Adrenal gland (tissue), 9 donors: ENCODE measurements at regions not wholly inside any gene's neighbourhood (a gene's known extent, or its start where the extent isn't known, plus 50 kb on each side); places are given as distances from the start of the nearest gene placed in this dataset.

Experiments
- DNase-seq, 7 donors: peaks; one replicate each; pipeline ENCODE4 v3.0.0-alpha.2; 2019 to 2020
- H3K27ac ChIP-seq, 5 donors: fragments of 200-600 bp; sonication (generic) in 4 of 5; 1 replicate in 3 of 5; 2 replicates in 2 of 5; pipeline versions ENCODE4 v1.5.1 to v1.8.0; 2016 to 2020; ENCODE audit warnings: mild to moderate bottlenecking in 1 of 5
- H3K27me3 ChIP-seq: fragments of 200-600 bp; 2 replicates; pipeline ENCODE4 v1.8.0; 2021
- H3K36me3 ChIP-seq, 2 donors: fragments of 200-600 bp; replicated peaks in 1 of 2; 1 replicate in 1 of 2; 2 replicates in 1 of 2; pipeline versions ENCODE4 v1.5.1 to v1.8.0; 2018 to 2022
- H3K4me1 ChIP-seq, 2 donors: fragments of 200-600 bp; replicated peaks in 1 of 2; 1 replicate in 1 of 2; 2 replicates in 1 of 2; pipeline versions ENCODE4 v1.5.1 to v1.8.0; 2018 to 2021
- H3K4me3 ChIP-seq, 4 donors: fragments of 200-600 bp; sonication (generic) in 3 of 4; one replicate each; pipeline ENCODE4 v1.5.1; 2016 to 2018
- H3K9me3 ChIP-seq, 3 donors: fragments of 200-600 bp; sonication (generic) in 1 of 3; replicated peaks in 1 of 3; 1 replicate in 2 of 3; 2 replicates in 1 of 3; pipeline versions ENCODE4 v1.5.1 to v1.8.0; 2016 to 2021
- POLR2A ChIP-seq, 2 donors: fragments of 450-650 bp; IDR thresholded peaks; one replicate each; pipeline ENCODE4 v1.6.1; 2017; ENCODE audit warnings: antibody characterized with exemption in 2 of 2, mild to moderate bottlenecking in 2 of 2, moderate library complexity in 1 of 2
- WGBS, 4 donors: extraction: QIAGEN DNeasy Blood & Tissue Kit in 2 of 4; methylation state at CpG; one replicate each; pipeline versions ENCODE4 v1.1.5 to v1.1.7; 2013 to 2017; 5-methylcytosine and 5-hydroxymethylcytosine counted together
- intact Hi-C, 2 donors: fragments of 100-400 bp; cut with DNase I; formaldehyde crosslinking; loops; one replicate each; pipeline versions ENCODE4 v1.14.1 to v1.15.0; 2022 to 2023
- TF ChIP-seq, protein P1 (sequence below), 6 experiments: fragments of 450-650 bp in 4 of 6; fragments of 200-600 bp in 2 of 6; sonication (generic) in 1 of 6; IDR thresholded peaks; 1 replicate in 5 of 6; 2 replicates in 1 of 6; pipeline versions ENCODE4 v1.5.1 to v1.8.0; 2016 to 2021; ENCODE audit warnings: antibody characterized with exemption in 6 of 6, mild to moderate bottlenecking in 2 of 6, moderate library complexity in 1 of 6
- donor health status: healthy with polysubstance abuse.
- donor health status: Bipolar disorder and iron deficiency.
- donor health status: DM: yes; HTN: yes; CAD: no.
- donor health status: DM: no; HTN: no; CAD: no.
- donor health status: DM: no; HTN: no; CAD: no.

DNA sequence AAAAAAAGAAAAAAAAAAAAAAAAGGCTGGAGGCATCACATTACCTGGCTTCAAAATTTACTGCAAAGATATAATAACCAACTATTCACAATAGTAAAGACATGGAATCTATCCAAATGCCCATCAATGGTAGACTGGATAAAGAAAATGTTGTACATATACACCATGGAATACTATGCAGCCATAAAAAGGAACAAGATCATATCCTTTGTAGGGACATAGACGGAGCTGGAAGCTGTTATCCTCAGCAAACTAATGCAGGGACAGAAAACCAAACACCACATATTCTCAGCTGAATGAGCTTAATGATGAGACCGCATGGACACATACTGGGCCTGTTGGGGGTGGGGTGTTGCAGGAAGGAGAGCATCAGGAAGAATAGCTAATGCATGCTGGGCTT, 330.5 kb downstream of the SRGAP2C start:
- TF ChIP-seq POLR2A (IDR thresholded peaks at IDR 0.05) = no peak
- TF ChIP-seq, protein P1, sequence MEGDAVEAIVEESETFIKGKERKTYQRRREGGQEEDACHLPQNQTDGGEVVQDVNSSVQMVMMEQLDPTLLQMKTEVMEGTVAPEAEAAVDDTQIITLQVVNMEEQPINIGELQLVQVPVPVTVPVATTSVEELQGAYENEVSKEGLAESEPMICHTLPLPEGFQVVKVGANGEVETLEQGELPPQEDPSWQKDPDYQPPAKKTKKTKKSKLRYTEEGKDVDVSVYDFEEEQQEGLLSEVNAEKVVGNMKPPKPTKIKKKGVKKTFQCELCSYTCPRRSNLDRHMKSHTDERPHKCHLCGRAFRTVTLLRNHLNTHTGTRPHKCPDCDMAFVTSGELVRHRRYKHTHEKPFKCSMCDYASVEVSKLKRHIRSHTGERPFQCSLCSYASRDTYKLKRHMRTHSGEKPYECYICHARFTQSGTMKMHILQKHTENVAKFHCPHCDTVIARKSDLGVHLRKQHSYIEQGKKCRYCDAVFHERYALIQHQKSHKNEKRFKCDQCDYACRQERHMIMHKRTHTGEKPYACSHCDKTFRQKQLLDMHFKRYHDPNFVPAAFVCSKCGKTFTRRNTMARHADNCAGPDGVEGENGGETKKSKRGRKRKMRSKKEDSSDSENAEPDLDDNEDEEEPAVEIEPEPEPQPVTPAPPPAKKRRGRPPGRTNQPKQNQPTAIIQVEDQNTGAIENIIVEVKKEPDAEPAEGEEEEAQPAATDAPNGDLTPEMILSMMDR (IDR thresholded peaks at IDR 0.05) = no peak
- 73 to 92% (median 87%) methylated on average over 2 of the region's 2 CpGs for WGBS, 4 donors
- H3K9me3 ChIP-seq = no peaks in the 10 kb centered on the region
- no peak for DNase-seq
- H3K27ac ChIP-seq = no peak overlapping the region
- no peaks in the 10 kb centered on the region for H3K36me3 ChIP-seq
- intact Hi-C loops = no loop called here
- peaks cover 14% of the 10 kb centered on the region for H3K27me3 ChIP-seq
- no peak overlapping the region for H3K4me3 ChIP-seq
- peaks cover 0 to 7% of the 10 kb centered on the region in 2 donors for H3K4me1 ChIP-seq

DNA sequence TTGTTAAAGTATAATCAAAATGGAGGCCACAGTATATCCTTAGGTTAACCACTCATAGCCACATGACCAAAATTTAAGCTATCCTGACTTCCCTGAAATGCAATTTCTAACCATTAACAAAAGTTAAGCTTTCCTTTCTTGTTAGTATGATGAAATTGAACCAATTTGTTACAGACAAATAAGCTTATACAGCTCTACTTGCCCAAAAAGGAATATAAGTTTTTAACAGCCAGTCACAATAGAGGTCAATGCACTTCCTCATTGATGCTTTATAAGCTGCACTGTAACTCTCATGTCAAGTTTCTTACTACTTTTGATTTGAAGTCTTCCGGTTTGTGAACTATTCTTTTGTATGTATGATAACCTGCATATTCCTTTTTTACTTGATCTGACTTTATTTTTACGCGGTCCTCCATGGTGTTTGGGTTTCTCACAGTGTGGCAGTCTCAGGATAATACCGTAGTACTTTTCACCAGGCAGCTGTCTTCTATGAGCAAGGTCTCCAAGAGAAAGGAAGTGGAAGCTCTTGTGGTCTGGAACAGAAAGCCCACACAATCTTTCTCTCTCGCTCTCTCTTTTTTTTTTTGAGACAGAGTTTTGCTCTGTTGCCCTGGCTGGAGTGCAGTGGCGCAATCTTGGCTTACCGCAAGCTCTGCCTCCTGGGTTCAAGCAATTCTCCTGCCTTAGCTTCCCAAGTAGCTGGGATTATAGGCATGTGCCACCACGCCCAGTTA, 331.6 kb downstream of the SRGAP2C start:
- Histone ChIP-seq H3K27ac (peak overlapping the region in 1 of 5 donors; percentile 45), H3K9me3 (no peaks in the 10 kb centered on the region), H3K27me3 (peaks cover 20% of the 10 kb centered on the region), H3K36me3 (no peaks in the 10 kb centered on the region), H3K4me1 (peaks cover 0 to 7% of the 10 kb centered on the region in 2 donors), H3K4me3 (no peak overlapping the region)
- intact Hi-C loops = no loop called here
- 64 to 78% (median 71%) methylated on average over 8 of the region's 8 CpGs for WGBS, 4 donors
- TF ChIP-seq, protein P1 (IDR thresholded peaks at IDR 0.05) = no peak
- no peak for TF ChIP-seq POLR2A (IDR thresholded peaks at IDR 0.05)
- DNase-seq = peak in 4 of 7 donors; percentile 21 to 30 (median 26)

DNA sequence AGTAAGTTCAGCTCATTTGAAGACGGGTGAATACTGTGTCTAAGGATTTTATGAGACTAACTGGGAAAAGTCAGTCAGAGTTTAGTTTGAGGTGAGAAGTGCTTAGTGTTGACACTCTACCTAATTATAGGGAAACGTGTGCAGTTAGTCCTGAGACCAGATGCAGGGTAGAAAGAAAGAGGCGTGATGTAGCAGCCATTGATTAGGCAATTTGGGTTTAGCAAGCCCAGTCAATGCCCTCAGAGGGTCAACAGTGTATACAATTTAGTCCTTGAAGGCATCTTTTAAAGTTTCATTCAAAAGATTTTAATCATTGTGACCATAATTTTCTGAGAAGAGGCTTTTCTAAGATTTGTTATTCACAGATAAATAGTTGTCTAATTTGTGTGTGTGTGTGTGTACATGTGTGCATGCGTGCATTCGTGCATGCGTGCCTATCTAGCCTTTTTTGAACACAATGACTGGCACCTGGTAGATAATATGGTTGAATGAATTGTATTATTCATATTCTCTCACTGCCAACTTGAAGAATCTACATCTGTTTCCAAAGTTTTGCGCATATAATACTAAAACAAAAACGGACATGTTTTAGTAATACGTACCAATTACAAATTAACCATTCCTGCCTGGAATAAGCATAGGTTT, 332.9 kb downstream of the SRGAP2C start:
- Histone ChIP-seq H3K4me3 (no peak overlapping the region), H3K27me3 (peaks cover 20% of the 10 kb centered on the region), H3K36me3 (no peaks in the 10 kb centered on the region), H3K9me3 (no peaks in the 10 kb centered on the region), H3K27ac (no peak overlapping the region), H3K4me1 (peaks cover 0 to 7% of the 10 kb centered on the region in 2 donors)
- 78 to 82% (median 79%) methylated on average over 9 of the region's 9 CpGs for WGBS, 4 donors
- TF ChIP-seq, protein P1 (IDR thresholded peaks at IDR 0.05) = no peak
- TF ChIP-seq POLR2A (IDR thresholded peaks at IDR 0.05) = no peak
- intact Hi-C loops = no loop called here
- DNase-seq = no peak

DNA sequence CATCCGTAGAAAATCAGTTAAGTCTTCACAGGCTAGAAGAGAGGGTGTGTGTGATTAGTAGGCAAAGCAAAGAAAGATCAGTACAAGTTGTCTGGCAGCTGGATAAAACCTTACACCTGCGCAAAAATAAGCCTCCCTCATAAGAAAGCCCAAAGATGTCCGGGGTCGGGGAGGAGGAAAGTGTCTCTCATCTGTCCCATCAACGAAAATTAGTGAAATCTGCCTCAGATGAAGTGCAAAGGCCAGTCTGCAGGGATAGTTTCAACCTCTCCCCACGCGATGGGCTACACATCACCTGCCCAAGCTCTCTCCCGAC, 333.9 kb downstream of the SRGAP2C start:
- Histone ChIP-seq H3K9me3 (no peaks in the 10 kb centered on the region), H3K27me3 (peaks cover 20% of the 10 kb centered on the region), H3K36me3 (no peaks in the 10 kb centered on the region), H3K4me1 (peaks cover 0 to 7% of the 10 kb centered on the region in 2 donors), H3K4me3 (peak overlapping the region in 1 of 4 donors; percentile 50), H3K27ac (no peak overlapping the region)
- intact Hi-C loops = no loop called here
- DNase-seq = no peak
- WGBS, 4 donors = 29 to 47% (median 34%) methylated on average over 5 to 8 of the region's 8 CpGs
- TF ChIP-seq POLR2A (IDR thresholded peaks at IDR 0.05) = no peak
- TF ChIP-seq, protein P1 (IDR thresholded peaks at IDR 0.05) = no peak
